ENCODE measurements at regions not wholly inside any gene's neighbourhood (a gene's known extent, or its start where the extent isn't known, plus 50 kb on each side); places are given as distances from the start of the nearest gene placed in this dataset.

DNA sequence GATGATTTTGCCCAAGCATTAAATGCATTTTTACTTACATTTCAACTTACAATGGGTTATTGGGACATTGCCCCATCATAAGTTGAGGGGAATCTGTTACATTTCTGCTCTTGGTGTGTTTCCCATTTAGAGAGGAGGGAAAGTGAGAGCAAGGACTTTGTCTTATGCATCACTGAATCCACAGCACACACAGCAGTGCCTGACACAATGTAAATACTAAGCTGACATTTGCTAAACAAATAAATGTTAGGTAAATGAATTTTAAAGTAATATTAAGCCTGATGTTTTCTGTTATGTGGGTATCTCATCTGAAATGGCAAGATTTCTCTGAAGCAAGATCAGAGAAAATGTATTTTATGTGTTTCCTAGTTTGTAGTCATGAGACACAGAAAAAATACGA lies 143.6 kb upstream of the STXBP5 start:
- TF ChIP-seq EZH2 (IDR thresholded peaks at IDR 0.05; ENCODE audit: borderline replicate concordance, low read length) = no peak
- TF ChIP-seq, protein P1, sequence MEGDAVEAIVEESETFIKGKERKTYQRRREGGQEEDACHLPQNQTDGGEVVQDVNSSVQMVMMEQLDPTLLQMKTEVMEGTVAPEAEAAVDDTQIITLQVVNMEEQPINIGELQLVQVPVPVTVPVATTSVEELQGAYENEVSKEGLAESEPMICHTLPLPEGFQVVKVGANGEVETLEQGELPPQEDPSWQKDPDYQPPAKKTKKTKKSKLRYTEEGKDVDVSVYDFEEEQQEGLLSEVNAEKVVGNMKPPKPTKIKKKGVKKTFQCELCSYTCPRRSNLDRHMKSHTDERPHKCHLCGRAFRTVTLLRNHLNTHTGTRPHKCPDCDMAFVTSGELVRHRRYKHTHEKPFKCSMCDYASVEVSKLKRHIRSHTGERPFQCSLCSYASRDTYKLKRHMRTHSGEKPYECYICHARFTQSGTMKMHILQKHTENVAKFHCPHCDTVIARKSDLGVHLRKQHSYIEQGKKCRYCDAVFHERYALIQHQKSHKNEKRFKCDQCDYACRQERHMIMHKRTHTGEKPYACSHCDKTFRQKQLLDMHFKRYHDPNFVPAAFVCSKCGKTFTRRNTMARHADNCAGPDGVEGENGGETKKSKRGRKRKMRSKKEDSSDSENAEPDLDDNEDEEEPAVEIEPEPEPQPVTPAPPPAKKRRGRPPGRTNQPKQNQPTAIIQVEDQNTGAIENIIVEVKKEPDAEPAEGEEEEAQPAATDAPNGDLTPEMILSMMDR (conservative IDR thresholded peaks at IDR 0.05 in 1 of 2, IDR thresholded peaks at IDR 0.05 in 1 of 2; ENCODE audit: extremely low read depth in 1 of 2, insufficient read depth in 1 of 2, low read depth in 1 of 2, low read length in 2 of 2) = no peak
